ENCODE measurements at regions not wholly inside any gene's neighbourhood (a gene's known extent, or its start where the extent isn't known, plus 50 kb on each side); places are given as distances from the start of the nearest gene placed in this dataset.

DNA sequence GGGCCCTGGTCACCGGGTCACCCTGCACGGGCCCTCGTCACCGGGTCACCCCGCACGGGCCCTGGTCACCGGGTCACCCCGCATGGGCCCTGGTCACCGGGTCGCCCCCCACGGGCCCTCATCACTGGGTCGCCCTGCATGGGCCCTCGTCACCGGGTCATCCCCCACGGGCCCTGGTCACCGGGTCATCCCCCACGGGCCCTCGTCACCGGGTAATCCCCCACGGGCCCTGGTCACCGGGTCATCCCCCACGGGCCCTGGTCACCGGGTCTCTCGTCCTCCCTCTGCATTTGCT, 77.6 kb downstream of the RIPK4 start:
- TF ChIP-seq POLR2A (IDR thresholded peaks at IDR 0.05): no peak
- TF ChIP-seq, protein P1, sequence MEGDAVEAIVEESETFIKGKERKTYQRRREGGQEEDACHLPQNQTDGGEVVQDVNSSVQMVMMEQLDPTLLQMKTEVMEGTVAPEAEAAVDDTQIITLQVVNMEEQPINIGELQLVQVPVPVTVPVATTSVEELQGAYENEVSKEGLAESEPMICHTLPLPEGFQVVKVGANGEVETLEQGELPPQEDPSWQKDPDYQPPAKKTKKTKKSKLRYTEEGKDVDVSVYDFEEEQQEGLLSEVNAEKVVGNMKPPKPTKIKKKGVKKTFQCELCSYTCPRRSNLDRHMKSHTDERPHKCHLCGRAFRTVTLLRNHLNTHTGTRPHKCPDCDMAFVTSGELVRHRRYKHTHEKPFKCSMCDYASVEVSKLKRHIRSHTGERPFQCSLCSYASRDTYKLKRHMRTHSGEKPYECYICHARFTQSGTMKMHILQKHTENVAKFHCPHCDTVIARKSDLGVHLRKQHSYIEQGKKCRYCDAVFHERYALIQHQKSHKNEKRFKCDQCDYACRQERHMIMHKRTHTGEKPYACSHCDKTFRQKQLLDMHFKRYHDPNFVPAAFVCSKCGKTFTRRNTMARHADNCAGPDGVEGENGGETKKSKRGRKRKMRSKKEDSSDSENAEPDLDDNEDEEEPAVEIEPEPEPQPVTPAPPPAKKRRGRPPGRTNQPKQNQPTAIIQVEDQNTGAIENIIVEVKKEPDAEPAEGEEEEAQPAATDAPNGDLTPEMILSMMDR (IDR thresholded peaks at IDR 0.05): no peak
